H1 (cell line): ENCODE measurements at regions not wholly inside any gene's neighbourhood (a gene's known extent, or its start where the extent isn't known, plus 50 kb on each side); places are given as distances from the start of the nearest gene placed in this dataset.

Experiments
- CTCF ChIA-PET: fragments of 300-600 bp; sonication (Branson Sonifier 250); formaldehyde crosslinking; loops from one replicate; lab custom pipeline; 2021; ENCODE audit not compliant: partially characterized antibody; lab: Charles Lee
- POLR2A ChIA-PET: fragments of 300-600 bp; sonication (Branson Sonifier 250); formaldehyde crosslinking; loops from one replicate; lab custom pipeline; 2021; ENCODE audit warnings: inconsistent platforms; ENCODE audit not compliant: partially characterized antibody; lab: Charles Lee
- DNase-seq, 2 experiments: peaks; one replicate each; pipeline versions ENCODE4 v3.0.0 to v3.0.0-alpha.2; 2010 to 2022; ENCODE audit warnings: low spot score in 2 of 2, low read depth in 1 of 2, mixed read lengths in 1 of 2
- FAIRE-seq: peaks from 2 replicates; lab custom pipeline; 2011; peaks lifted over from hg19 to GRCh38; lab: Jason Lieb, UNC
- H2AFZ ChIP-seq: 2 replicates; pipeline ENCODE4 v1.8.1; 2012; ENCODE audit warnings: low read length, inconsistent platforms
- H2AK5ac ChIP-seq: 2 replicates; pipeline ENCODE4 v1.6.1; 2013; ENCODE audit warnings: low read depth, low read length
- H2BK120ac ChIP-seq: replicated peaks from 2 replicates; pipeline ENCODE3; 2013; ENCODE audit warnings: low read depth, low read length, inconsistent platforms
- H2BK12ac ChIP-seq: 2 replicates; pipeline ENCODE4 v1.6.1; 2013; ENCODE audit warnings: low read depth, low read length
- H2BK15ac ChIP-seq: 2 replicates; pipeline ENCODE4 v1.6.1; 2013; ENCODE audit warnings: low read length
- H2BK20ac ChIP-seq: 2 replicates; pipeline ENCODE4 v1.6.1; 2013; ENCODE audit warnings: low read length
- H2BK5ac ChIP-seq: 2 replicates; pipeline ENCODE4 v1.6.1; 2013; ENCODE audit warnings: low read depth, low read length
- H3K14ac ChIP-seq: 2 replicates; pipeline ENCODE4 v1.6.1; 2013; ENCODE audit warnings: inconsistent platforms; ENCODE audit not compliant: insufficient read length
- H3K18ac ChIP-seq: 2 replicates; pipeline ENCODE4 v1.6.1; 2013; ENCODE audit warnings: low read length; ENCODE audit errors: extremely low read depth
- H3K23ac ChIP-seq: 2 replicates; pipeline ENCODE4 v1.6.1; 2013; ENCODE audit warnings: inconsistent platforms; ENCODE audit not compliant: insufficient read length
- H3K23me2 ChIP-seq: 2 replicates; pipeline ENCODE4 v1.6.1; 2013; ENCODE audit warnings: low read depth, low read length
- H3K27ac ChIP-seq: 2 replicates; pipeline ENCODE4 v1.6.1; 2011; ENCODE audit warnings: low read depth, low read length, inconsistent platforms
- H3K27me3 ChIP-seq, 4 experiments: replicated peaks in 1 of 4; 1 replicate in 1 of 4; 2 replicates in 3 of 4; pipeline versions ENCODE4 v1.6.1 to v1.8.1; 2011 to 2013; ENCODE audit warnings: low read length in 3 of 4, mild to moderate bottlenecking in 3 of 4, inconsistent platforms in 2 of 4, mixed read lengths in 2 of 4, moderate library complexity in 1 of 4; ENCODE audit not compliant: control insufficient read depth in 3 of 4, insufficient read depth in 3 of 4; ENCODE audit errors: extremely low read depth in 1 of 4
- H3K36me3 ChIP-seq, 4 experiments: 2 replicates each; pipeline versions ENCODE4 v1.6.1 to v1.8.1; 2011 to 2013; ENCODE audit warnings: mild to moderate bottlenecking in 4 of 4, low read length in 3 of 4, moderate library complexity in 2 of 4, control low read depth in 1 of 4, inconsistent platforms in 1 of 4; ENCODE audit not compliant: insufficient read depth in 4 of 4, control insufficient read depth in 2 of 4
- H3K4ac ChIP-seq: replicated peaks from 2 replicates; pipeline ENCODE3; 2013; ENCODE audit warnings: low read length, low read depth, mixed read lengths, inconsistent platforms; ENCODE audit not compliant: insufficient read length
- H3K4me1 ChIP-seq, 4 experiments: replicated peaks in 1 of 4; 1 replicate in 1 of 4; 2 replicates in 3 of 4; pipeline versions ENCODE4 v1.6.1 to v1.8.1; 2011 to 2013; ENCODE audit warnings: low read length in 3 of 4, inconsistent platforms in 2 of 4, mixed read lengths in 1 of 4; ENCODE audit not compliant: insufficient read depth in 4 of 4, control insufficient read depth in 3 of 4
- H3K4me2 ChIP-seq, 2 experiments: 2 replicates each; pipeline versions ENCODE4 v1.6.1 to v1.8.1; 2011 to 2013; ENCODE audit warnings: low read depth in 2 of 2, low read length in 2 of 2, control low read depth in 1 of 2, inconsistent platforms in 1 of 2, mild to moderate bottlenecking in 1 of 2; ENCODE audit not compliant: insufficient read depth in 1 of 2
- H3K4me3 ChIP-seq, 4 experiments: fragments of 200-600, 300-600 bp in 1 of 4; sonication (generic), shearing (Covaris generic), sonication (Bioruptor Twin) in 1 of 4; 2 replicates each; pipeline versions ENCODE4 v1.5.1 to v1.8.1; 2011 to 2016; ENCODE audit warnings: low read length in 4 of 4, low read depth in 3 of 4, control low read depth in 2 of 4, inconsistent platforms in 2 of 4, mild to moderate bottlenecking in 2 of 4, mixed read lengths in 1 of 4, moderate library complexity in 1 of 4; ENCODE audit not compliant: insufficient read depth in 2 of 4; ENCODE audit errors: extremely low read depth in 1 of 4
- H3K56ac ChIP-seq: replicated peaks from 2 replicates; pipeline ENCODE3; 2013; ENCODE audit warnings: low read depth, mild to moderate bottlenecking, mixed read lengths, low read length, inconsistent platforms; ENCODE audit not compliant: insufficient read length
- H3K79me1 ChIP-seq: 2 replicates; pipeline ENCODE4 v1.6.1; 2013; ENCODE audit warnings: low read depth, low read length, control low read depth
- H3K79me2 ChIP-seq, 2 experiments: 2 replicates each; pipeline versions ENCODE4 v1.6.1 to v1.8.1; 2012 to 2013; ENCODE audit warnings: low read length in 2 of 2, mild to moderate bottlenecking in 2 of 2, inconsistent platforms in 1 of 2; ENCODE audit not compliant: insufficient read depth in 2 of 2, control insufficient read depth in 1 of 2
- H3K9ac ChIP-seq, 4 experiments: replicated peaks in 1 of 4; 1 replicate in 1 of 4; 2 replicates in 3 of 4; pipeline versions ENCODE4 v1.6.1 to v1.8.1; 2011 to 2013; ENCODE audit warnings: low read depth in 3 of 4, low read length in 3 of 4, control low read depth in 2 of 4, mild to moderate bottlenecking in 2 of 4, moderate library complexity in 2 of 4, inconsistent platforms in 1 of 4; ENCODE audit errors: extremely low read depth in 1 of 4
- H3K9me3 ChIP-seq, 2 experiments: 2 replicates each; pipeline versions ENCODE4 v1.6.1 to v1.8.1; 2012 to 2013; ENCODE audit warnings: mild to moderate bottlenecking in 2 of 2, moderate library complexity in 2 of 2, control low read depth in 1 of 2, inconsistent platforms in 1 of 2, low read depth in 1 of 2, low read length in 1 of 2, mixed read lengths in 1 of 2; ENCODE audit not compliant: insufficient read depth in 2 of 2
- H4K20me1 ChIP-seq, 2 experiments: replicated peaks in 1 of 2; 2 replicates each; pipeline versions ENCODE3 to v1.8.1; 2011 to 2013; ENCODE audit warnings: inconsistent platforms in 2 of 2, low read length in 2 of 2, mild to moderate bottlenecking in 1 of 2; ENCODE audit not compliant: insufficient read depth in 2 of 2, control insufficient read depth in 1 of 2
- H4K5ac ChIP-seq: 2 replicates; pipeline ENCODE4 v1.6.1; 2013; ENCODE audit warnings: low read length, low read depth, mixed read lengths, inconsistent platforms; ENCODE audit not compliant: insufficient read length
- H4K8ac ChIP-seq: 2 replicates; pipeline ENCODE4 v1.8.0; 2013; ENCODE audit warnings: mild to moderate bottlenecking, moderate library complexity, low read length, inconsistent platforms; ENCODE audit not compliant: insufficient read depth; ENCODE audit errors: extremely low read depth
- H4K91ac ChIP-seq: replicated peaks from 2 replicates; pipeline ENCODE3; 2013; ENCODE audit warnings: low read length, mixed read lengths, inconsistent platforms; ENCODE audit not compliant: insufficient read length
- ASH2L ChIP-seq: fragments of 200-600, 300-600 bp; sonication (generic); IDR thresholded peaks from one replicate; pipeline ENCODE4 v1.7.1; 2017; ENCODE audit warnings: low read length
- CBX8 ChIP-seq: fragments of 300-800, 300-1000 bp; sonication (generic); IDR thresholded peaks from 2 replicates; pipeline ENCODE4 v1.7.1; 2016; ENCODE audit warnings: low read depth, low read length, borderline replicate concordance
- CHD1 ChIP-seq: IDR thresholded peaks from 2 replicates; pipeline ENCODE4 v1.6.1; 2012; ENCODE audit warnings: low read depth, low read length, improper control_type of control experiment
- CHD2 ChIP-seq: IDR thresholded peaks from 2 replicates; pipeline ENCODE4 v1.6.1; 2012; ENCODE audit warnings: low read length, improper control_type of control experiment
- CTCF ChIP-seq, 3 experiments: IDR thresholded peaks; 1 replicate in 2 of 3; 2 replicates in 1 of 3; pipeline versions ENCODE4 v1.5.1 to v1.6.1; 2011; ENCODE audit warnings: low read length in 3 of 3, mild to moderate bottlenecking in 3 of 3, inconsistent platforms in 2 of 3, low read depth in 1 of 3, moderate library complexity in 1 of 3; ENCODE audit not compliant: insufficient read depth in 1 of 3; ENCODE audit errors: control extremely low read depth in 1 of 3
- FOSL1 ChIP-seq: IDR thresholded peaks from 2 replicates; pipeline ENCODE4 v1.6.1; 2011; ENCODE audit warnings: mild to moderate bottlenecking, low read depth, low read length, moderate library complexity; ENCODE audit not compliant: insufficient read depth
- PHF8 ChIP-seq: fragments of 200-600 bp; sonication (generic); conservative IDR thresholded peaks from 2 replicates; pipeline ENCODE4 v1.7.1; 2012; ENCODE audit warnings: low read depth, mild to moderate bottlenecking, inconsistent platforms, low read length, moderate library complexity
- SP2 ChIP-seq: IDR thresholded peaks from 2 replicates; pipeline ENCODE4 v1.6.1; 2012; ENCODE audit warnings: mild to moderate bottlenecking, low read length, inconsistent platforms
- YY1 ChIP-seq: IDR thresholded peaks from 2 replicates; pipeline ENCODE4 v1.6.1; 2011; ENCODE audit warnings: low read depth, mild to moderate bottlenecking, low read length
- ZNF274 ChIP-seq: IDR thresholded peaks from 2 replicates; pipeline ENCODE4 v1.7.0; 2012; ENCODE audit warnings: low read length, borderline replicate concordance; ENCODE audit errors: extremely low read depth
- WGBS, 2 experiments: shearing (Covaris generic) in 1 of 2; methylation state at CpG; one replicate each; pipeline versions ENCODE4 v1.1.6 to v1.1.7; 2013 to 2015; ENCODE audit warnings: low lambda C conversion rate in 2 of 2, mixed read lengths in 2 of 2, inconsistent platforms in 1 of 2, low coverage in 1 of 2, missing lambda C conversion rate in 1 of 2; ENCODE audit not compliant: insufficient replicate concordance in 2 of 2, insufficient coverage in 1 of 2, insufficient read length in 1 of 2; ENCODE audit errors: extremely low coverage in 1 of 2, missing lambda C conversion rate in 1 of 2; 5-methylcytosine and 5-hydroxymethylcytosine counted together

- 94% methylated on average over 24 of the region's 25 CpGs; no CpG with 5 or more reads in 1 of the 2 experiments for WGBS, 2 experiments
- Histone ChIP-seq H3K14ac (no peak overlapping the region), H3K4me3 (no peak overlapping the region), H3K36me3 (no peaks in the 10 kb centered on the region), H3K23me2 (no peaks in the 10 kb centered on the region), H4K20me1 (no peaks in the 10 kb centered on the region), H2BK20ac (no peak overlapping the region), H4K8ac (no peak overlapping the region), H3K27ac (no peak overlapping the region), H4K91ac (no peak overlapping the region), H3K18ac (no peak overlapping the region), H2AK5ac (no peak overlapping the region), H2BK15ac (no peak overlapping the region), H3K79me2 (no peaks in the 10 kb centered on the region), H2BK5ac (no peak overlapping the region), H3K23ac (no peak overlapping the region), H3K4me2 (no peak overlapping the region), H3K4ac (no peak overlapping the region), H3K79me1 (no peaks in the 10 kb centered on the region), H3K27me3 (no peaks in the 10 kb centered on the region), H4K5ac (no peak overlapping the region), H2BK120ac (no peak overlapping the region), H2BK12ac (no peak overlapping the region), H3K4me1 (peaks cover 0 to 14% (median 6%) of the 10 kb centered on the region in 4 experiments; a peak in 6 of 7 replicates), H2AFZ (no peak overlapping the region), H3K9ac (no peak overlapping the region), H3K9me3 (peaks cover 9 to 12% of the 10 kb centered on the region in 2 experiments), H3K56ac (no peak overlapping the region)
- CTCF ChIA-PET, result interaction anchor here (1.4 to 1.9 kb wide), 2 partner anchors 15 to 84 kb away, joined by 3 to 5 read pairs; no protein-coding TSS in a partner anchor
- FAIRE-seq (no peak), DNase-seq (no peak)
- POLR2A ChIA-PET, result interaction anchor here (0.7 kb wide), 1 partner anchor 32 kb away, joined by 3 read pairs; no protein-coding TSS in a partner anchor
- no peak for TF ChIP-seq ZNF274
- TF ChIP-seq YY1, result no peak
- TF ChIP-seq PHF8, result no peak
- TF ChIP-seq CHD2, result no peak
- TF ChIP-seq SP2, result no peak
- TF ChIP-seq CBX8, result no peak
- TF ChIP-seq FOSL1, result no peak
- TF ChIP-seq ASH2L, result no peak
- no peak for TF ChIP-seq CHD1
- TF ChIP-seq CTCF (IDR thresholded peaks at IDR 0.05; ENCODE audit: control extremely low read depth in 1 of 3, insufficient read depth in 1 of 3, low read depth in 1 of 3, low read length in 3 of 3), result no peak
These were observed 102.7 kb downstream of the PDGFA start for GRCh38 chr7:416761-417624.
